K562 (cell line): ENCODE measurements at regions not wholly inside any gene's neighbourhood (a gene's known extent, or its start where the extent isn't known, plus 50 kb on each side); places are given as distances from the start of the nearest gene placed in this dataset.

Experiments used
- CHD4 ChIP-seq: fragments of 200-600 bp; sonication (generic); IDR thresholded peaks from 3 replicates; pipeline ENCODE4 v1.6.1; 2012; ENCODE audit warnings: low read depth, mild to moderate bottlenecking, mixed read lengths, low read length, inconsistent platforms; ENCODE audit not compliant: insufficient read depth, insufficient replicate concordance, poor library complexity, severe bottlenecking
- KLF6 ChIP-seq: fragments of 250-450 bp; sonication (Bioruptor Pico); IDR thresholded peaks from 2 replicates; pipeline ENCODE4 v1.4.0; 2020; ENCODE audit warnings: mild to moderate bottlenecking, moderate library complexity, borderline replicate concordance
- SIX5 ChIP-seq, 2 experiments: IDR thresholded peaks; 2 replicates each; pipeline ENCODE4 v1.6.1; 2011; ENCODE audit warnings: low read length in 2 of 2, borderline replicate concordance in 1 of 2, low read depth in 1 of 2, mild to moderate bottlenecking in 1 of 2, moderate library complexity in 1 of 2; ENCODE audit not compliant: insufficient read depth in 1 of 2
- ZNF175 ChIP-seq: fragments of 200-800 bp; sonication (Bioruptor generic); IDR thresholded peaks from 2 replicates; pipeline ENCODE4 v1.6.1; 2016; ENCODE audit warnings: low read depth, mild to moderate bottlenecking, missing genetic modification characterization, missing compliant biosample characterization
- ZNF263 ChIP-seq: sonication (generic); formaldehyde crosslinking; IDR thresholded peaks from 2 replicates; pipeline ENCODE4 v1.8.0; 2022; ENCODE audit warnings: mild to moderate bottlenecking, missing genetic modification reagents, borderline replicate concordance
- ZNF3 ChIP-seq: fragments of 250-450 bp; sonication (Bioruptor Pico); IDR thresholded peaks from 2 replicates; pipeline ENCODE4 v1.5.0; 2021; ENCODE audit warnings: mild to moderate bottlenecking, moderate library complexity
- TF ChIP-seq, protein P1 (sequence below), 2 experiments: fragments of 450-650 bp in 1 of 2; sonication (generic) in 1 of 2; formaldehyde crosslinking in 1 of 2; IDR thresholded peaks in 1 of 2; conservative IDR thresholded peaks in 1 of 2; 2 replicates each; pipeline versions ENCODE4 v1.6.1 to v1.8.1; 2016 to 2023; ENCODE audit warnings: mild to moderate bottlenecking in 2 of 2, moderate library complexity in 2 of 2, inconsistent platforms in 1 of 2, missing genetic modification reagents in 1 of 2
- TF ChIP-seq, protein P2 (sequence below): sonication (generic); formaldehyde crosslinking; IDR thresholded peaks from 2 replicates; pipeline ENCODE4 v1.8.0; 2022; ENCODE audit warnings: missing genetic modification reagents, mild to moderate bottlenecking, moderate library complexity, borderline replicate concordance
- TF ChIP-seq, protein P3 (sequence below): fragments of 450-650 bp; IDR thresholded peaks from 2 replicates; pipeline ENCODE4 v1.6.1; 2017; ENCODE audit warnings: antibody characterized with exemption

DNA sequence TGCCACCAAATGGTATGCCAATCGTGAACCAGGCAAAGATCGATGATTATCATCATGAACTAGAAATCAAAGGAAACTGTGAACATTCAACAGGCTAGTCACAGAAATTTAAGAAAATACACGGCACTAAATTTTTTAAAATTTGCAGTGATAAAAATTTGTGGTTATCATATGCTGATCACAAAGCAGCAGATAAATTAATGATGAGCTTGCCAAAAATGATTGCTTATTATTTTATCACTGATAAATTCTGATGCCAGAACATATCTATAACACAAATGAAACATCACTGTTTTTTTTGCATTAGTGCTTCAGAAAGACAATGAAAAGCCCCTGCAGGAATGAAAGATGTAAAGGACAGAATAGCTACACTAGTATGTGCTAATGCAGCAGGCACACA lies 1413.2 kb upstream of the MAP3K7 start (continued):
- TF ChIP-seq, protein P1, sequence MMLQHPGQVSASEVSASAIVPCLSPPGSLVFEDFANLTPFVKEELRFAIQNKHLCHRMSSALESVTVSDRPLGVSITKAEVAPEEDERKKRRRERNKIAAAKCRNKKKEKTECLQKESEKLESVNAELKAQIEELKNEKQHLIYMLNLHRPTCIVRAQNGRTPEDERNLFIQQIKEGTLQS (IDR thresholded peaks at IDR 0.05) = no peak
- TF ChIP-seq, protein P1 (CRISPR knock-in tag; conservative IDR thresholded peaks at IDR 0.05) = no peak
- TF ChIP-seq CHD4 (no peak), KLF6 (no peak), SIX5 (IDR thresholded peaks at IDR 0.05; ENCODE audit: borderline replicate concordance in 1 of 2, insufficient read depth in 1 of 2, low read depth in 1 of 2, low read length in 2 of 2) (no peak), ZNF263 (CRISPR knock-in tag) (no peak), ZNF175 (CRISPR knock-in tag) (no peak), ZNF3 (CRISPR knock-in tag) (no peak)
- TF ChIP-seq, protein P2, sequence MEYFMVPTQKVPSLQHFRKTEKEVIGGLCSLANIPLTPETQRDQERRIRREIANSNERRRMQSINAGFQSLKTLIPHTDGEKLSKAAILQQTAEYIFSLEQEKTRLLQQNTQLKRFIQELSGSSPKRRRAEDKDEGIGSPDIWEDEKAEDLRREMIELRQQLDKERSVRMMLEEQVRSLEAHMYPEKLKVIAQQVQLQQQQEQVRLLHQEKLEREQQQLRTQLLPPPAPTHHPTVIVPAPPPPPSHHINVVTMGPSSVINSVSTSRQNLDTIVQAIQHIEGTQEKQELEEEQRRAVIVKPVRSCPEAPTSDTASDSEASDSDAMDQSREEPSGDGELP (CRISPR knock-in tag) = no peak
- TF ChIP-seq, protein P3, sequence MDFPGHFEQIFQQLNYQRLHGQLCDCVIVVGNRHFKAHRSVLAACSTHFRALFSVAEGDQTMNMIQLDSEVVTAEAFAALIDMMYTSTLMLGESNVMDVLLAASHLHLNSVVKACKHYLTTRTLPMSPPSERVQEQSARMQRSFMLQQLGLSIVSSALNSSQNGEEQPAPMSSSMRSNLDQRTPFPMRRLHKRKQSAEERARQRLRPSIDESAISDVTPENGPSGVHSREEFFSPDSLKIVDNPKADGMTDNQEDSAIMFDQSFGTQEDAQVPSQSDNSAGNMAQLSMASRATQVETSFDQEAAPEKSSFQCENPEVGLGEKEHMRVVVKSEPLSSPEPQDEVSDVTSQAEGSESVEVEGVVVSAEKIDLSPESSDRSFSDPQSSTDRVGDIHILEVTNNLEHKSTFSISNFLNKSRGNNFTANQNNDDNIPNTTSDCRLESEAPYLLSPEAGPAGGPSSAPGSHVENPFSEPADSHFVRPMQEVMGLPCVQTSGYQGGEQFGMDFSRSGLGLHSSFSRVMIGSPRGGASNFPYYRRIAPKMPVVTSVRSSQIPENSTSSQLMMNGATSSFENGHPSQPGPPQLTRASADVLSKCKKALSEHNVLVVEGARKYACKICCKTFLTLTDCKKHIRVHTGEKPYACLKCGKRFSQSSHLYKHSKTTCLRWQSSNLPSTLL = no peak
